ENCODE measurements at regions not wholly inside any gene's neighbourhood (a gene's known extent, or its start where the extent isn't known, plus 50 kb on each side); places are given as distances from the start of the nearest gene placed in this dataset.

- Mint-ChIP-seq H3K27me3 (ENCODE audit: insufficient read depth) (no peaks in the 10 kb centered on the region; the same call in 1 of the 2 replicates), H3K36me3 (ENCODE audit: low read depth) (no peaks in the 10 kb centered on the region; the same call in 1 of the 2 replicates), H3K9me3 (no peaks in the 10 kb centered on the region), H3K4me1 (ENCODE audit: low read depth) (peaks cover 70% of the 10 kb centered on the region), H3K27ac (peak overlapping the region; percentile 95), H3K4me3 (peak overlapping the region; percentile 8; the same call in 1 of the 2 replicates)
- no peak for TF ChIP-seq CTCF (IDR thresholded peaks at IDR 0.05)
- DNase-seq = no peak
Observed at GRCh38 chr1:55716151-55716550, 501.0 kb upstream of the USP24 start.

GRCh38 chr1:55714230-55714629 lies 499.1 kb upstream of the USP24 start:
- no peak for TF ChIP-seq CTCF (IDR thresholded peaks at IDR 0.05)
- peaks cover 54% of the 10 kb centered on the region for H3K4me1 Mint-ChIP-seq (ENCODE audit: low read depth)
- H3K27me3 Mint-ChIP-seq (ENCODE audit: insufficient read depth) = no peaks in the 10 kb centered on the region; the same call in 1 of the 2 replicates
- DNase-seq = no peak
- no peak overlapping the region for H3K27ac Mint-ChIP-seq
- no peaks in the 10 kb centered on the region for H3K9me3 Mint-ChIP-seq
- H3K36me3 Mint-ChIP-seq (ENCODE audit: low read depth) = no peaks in the 10 kb centered on the region; the same call in 1 of the 2 replicates
- no peak overlapping the region for H3K4me3 Mint-ChIP-seq

- H3K27ac Mint-ChIP-seq = no peak overlapping the region
- TF ChIP-seq CTCF (IDR thresholded peaks at IDR 0.05) = no peak
- no peaks in the 10 kb centered on the region for H3K9me3 Mint-ChIP-seq
- peaks cover 47% of the 10 kb centered on the region for H3K4me1 Mint-ChIP-seq (ENCODE audit: low read depth)
- H3K4me3 Mint-ChIP-seq = no peak overlapping the region
- H3K27me3 Mint-ChIP-seq (ENCODE audit: insufficient read depth) = no peaks in the 10 kb centered on the region; the same call in 1 of the 2 replicates
- no peaks in the 10 kb centered on the region; the same call in 1 of the 2 replicates for H3K36me3 Mint-ChIP-seq (ENCODE audit: low read depth)
- no peak for DNase-seq
Observed at GRCh38 chr1:55713516-55713915, 498.4 kb upstream of the USP24 start.

GRCh38 chr1:55712148-55712547 lies 497.0 kb upstream of the USP24 start:
- DNase-seq = no peak
- Mint-ChIP-seq H3K27ac (no peak overlapping the region), H3K4me1 (ENCODE audit: low read depth) (peaks cover 42% of the 10 kb centered on the region), H3K36me3 (ENCODE audit: low read depth) (no peaks in the 10 kb centered on the region; the same call in 1 of the 2 replicates), H3K27me3 (ENCODE audit: insufficient read depth) (no peaks in the 10 kb centered on the region; the same call in 1 of the 2 replicates), H3K4me3 (no peak overlapping the region), H3K9me3 (no peaks in the 10 kb centered on the region)
- no peak for TF ChIP-seq CTCF (IDR thresholded peaks at IDR 0.05)

GRCh38 chr1:55708781-55709180 lies 493.6 kb upstream of the USP24 start:
- Mint-ChIP-seq H3K4me1 (ENCODE audit: low read depth) (peaks cover 18% of the 10 kb centered on the region), H3K27ac (no peak overlapping the region), H3K27me3 (ENCODE audit: insufficient read depth) (peaks cover 2% of the 10 kb centered on the region; the same call in 1 of the 2 replicates), H3K4me3 (no peak overlapping the region), H3K9me3 (no peaks in the 10 kb centered on the region), H3K36me3 (ENCODE audit: low read depth) (peaks cover 5% of the 10 kb centered on the region; the same call in 1 of the 2 replicates)
- no peak for TF ChIP-seq CTCF (IDR thresholded peaks at IDR 0.05)
- DNase-seq = no peak
